ENCODE measurements at regions not wholly inside any gene's neighbourhood (a gene's known extent, or its start where the extent isn't known, plus 50 kb on each side); places are given as distances from the start of the nearest gene placed in this dataset.

- TF ChIP-seq CTCF (IDR thresholded peaks at IDR 0.05) (no peak), POLR2A (IDR thresholded peaks at IDR 0.05) (no peak)
Observed at GRCh38 chr2:101016-101415, 54.7 kb upstream of the FAM110C start.

All from heart left ventricle (tissue), 13 donors.